Natural killer cell (primary cell): ENCODE measurements at regions not wholly inside any gene's neighbourhood (a gene's known extent, or its start where the extent isn't known, plus 50 kb on each side); places are given as distances from the start of the nearest gene placed in this dataset.

Source experiments
- ATAC-seq, 3 donors: fragments of 150-1000 bp in 2 of 3; fragments of 200-7000 bp in 1 of 3; cut with Tn5 transposase; 1 replicate in 1 of 3; 2 replicates in 2 of 3; pipeline ENCODE4 v1.10.0; 2021; ENCODE audit warnings: mild to moderate bottlenecking in 2 of 3, moderate library complexity in 2 of 3
- DNase-seq, 2 donors: peaks; one replicate each; pipeline versions ENCODE4 v3.0.0 to v3.0.0-alpha.2; 2013 to 2021; ENCODE audit warnings: mixed read lengths in 1 of 2
- H3K27ac ChIP-seq: one replicate; pipeline ENCODE4 v1.5.1; 2013; ENCODE audit warnings: mild to moderate bottlenecking, low read length
- H3K27me3 ChIP-seq: one replicate; pipeline ENCODE4 v1.6.1; 2013; ENCODE audit warnings: low read length; ENCODE audit not compliant: control insufficient read depth, insufficient read depth
- H3K36me3 ChIP-seq: one replicate; pipeline ENCODE4 v1.6.1; 2013; ENCODE audit warnings: low read length; ENCODE audit not compliant: control insufficient read depth, insufficient read depth
- H3K4me1 ChIP-seq: one replicate; pipeline ENCODE4 v1.6.1; 2013; ENCODE audit warnings: low read length; ENCODE audit not compliant: control insufficient read depth, insufficient read depth
- H3K4me3 ChIP-seq: one replicate; pipeline ENCODE4 v1.5.1; 2013; ENCODE audit warnings: low read length
- H3K9me3 ChIP-seq: one replicate; pipeline ENCODE4 v1.6.1; 2013; ENCODE audit warnings: low read length; ENCODE audit not compliant: control insufficient read depth, insufficient read depth
- H3K27ac Mint-ChIP-seq, 2 donors: one replicate each; pipeline ENCODE4 v1.8.0; 2022; ENCODE audit warnings: mild to moderate bottlenecking in 2 of 2, mixed read lengths in 2 of 2, moderate library complexity in 1 of 2
- H3K27me3 Mint-ChIP-seq, 2 donors: one replicate each; pipeline ENCODE4 v1.8.0; 2022; ENCODE audit warnings: low read depth in 2 of 2, mixed read lengths in 2 of 2
- H3K36me3 Mint-ChIP-seq: one replicate; pipeline ENCODE4 v1.8.0; 2022; ENCODE audit warnings: mixed read lengths
- H3K4me1 Mint-ChIP-seq, 2 donors: one replicate each; pipeline ENCODE4 v1.8.0; 2022; ENCODE audit warnings: mixed read lengths in 2 of 2
- H3K4me3 Mint-ChIP-seq: one replicate; pipeline ENCODE4 v1.8.0; 2022; ENCODE audit warnings: mild to moderate bottlenecking, moderate library complexity, mixed read lengths
- H3K9me3 Mint-ChIP-seq, 2 donors: one replicate each; pipeline ENCODE4 v1.8.0; 2022; ENCODE audit warnings: mixed read lengths in 2 of 2
- whole genome bisulfite sequencing: methylation state at CpG from one replicate; pipeline ENCODE4 v1.1.7; 2013; ENCODE audit warnings: missing lambda C conversion rate; ENCODE audit not compliant: insufficient coverage; 5-methylcytosine and 5-hydroxymethylcytosine counted together
- intact Hi-C: fragments of 100-400 bp; cut with micrococcal nuclease; formaldehyde crosslinking; loops from one replicate; pipeline ENCODE4 v1.14.2; 2022
- TF ChIP-seq, protein P1 (sequence below): fragments of 200-600 bp; IDR thresholded peaks from one replicate; pipeline ENCODE4 v1.8.0; 2022; ENCODE audit warnings: antibody characterized with exemption

- DNase-seq: no peak
- H3K36me3 Mint-ChIP-seq: no peaks in the 10 kb centered on the region
- H3K4me1 Mint-ChIP-seq: no peaks in the 10 kb centered on the region
- Histone ChIP-seq H3K27me3 (no peaks in the 10 kb centered on the region), H3K36me3 (no peaks in the 10 kb centered on the region), H3K9me3 (no peaks in the 10 kb centered on the region), H3K4me1 (no peaks in the 10 kb centered on the region), H3K4me3 (no peak overlapping the region), H3K27ac (no peak overlapping the region)
- H3K27me3 Mint-ChIP-seq: peaks cover 0 to 2% of the 10 kb centered on the region in 2 donors
- WGBS: no CpG with 5 or more reads among the region's 1 CpG
- no peak overlapping the region for H3K4me3 Mint-ChIP-seq
- H3K9me3 Mint-ChIP-seq: no peaks in the 10 kb centered on the region
- ATAC-seq: no peak
- no peak overlapping the region for H3K27ac Mint-ChIP-seq
- TF ChIP-seq, protein P1, sequence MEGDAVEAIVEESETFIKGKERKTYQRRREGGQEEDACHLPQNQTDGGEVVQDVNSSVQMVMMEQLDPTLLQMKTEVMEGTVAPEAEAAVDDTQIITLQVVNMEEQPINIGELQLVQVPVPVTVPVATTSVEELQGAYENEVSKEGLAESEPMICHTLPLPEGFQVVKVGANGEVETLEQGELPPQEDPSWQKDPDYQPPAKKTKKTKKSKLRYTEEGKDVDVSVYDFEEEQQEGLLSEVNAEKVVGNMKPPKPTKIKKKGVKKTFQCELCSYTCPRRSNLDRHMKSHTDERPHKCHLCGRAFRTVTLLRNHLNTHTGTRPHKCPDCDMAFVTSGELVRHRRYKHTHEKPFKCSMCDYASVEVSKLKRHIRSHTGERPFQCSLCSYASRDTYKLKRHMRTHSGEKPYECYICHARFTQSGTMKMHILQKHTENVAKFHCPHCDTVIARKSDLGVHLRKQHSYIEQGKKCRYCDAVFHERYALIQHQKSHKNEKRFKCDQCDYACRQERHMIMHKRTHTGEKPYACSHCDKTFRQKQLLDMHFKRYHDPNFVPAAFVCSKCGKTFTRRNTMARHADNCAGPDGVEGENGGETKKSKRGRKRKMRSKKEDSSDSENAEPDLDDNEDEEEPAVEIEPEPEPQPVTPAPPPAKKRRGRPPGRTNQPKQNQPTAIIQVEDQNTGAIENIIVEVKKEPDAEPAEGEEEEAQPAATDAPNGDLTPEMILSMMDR: no peak
- intact Hi-C loops: no loop called here
Measured at GRCh38 chr12:25882266-25882665, 76.2 kb upstream of the RASSF8 start.

GRCh38 chr12:25883026-25883916, 75.2 kb upstream of the RASSF8 start:
- Mint-ChIP-seq H3K4me3 (no peak overlapping the region), H3K27me3 (peaks cover 2 to 3% of the 10 kb centered on the region in 2 donors), H3K4me1 (no peaks in the 10 kb centered on the region), H3K27ac (no peak overlapping the region), H3K9me3 (no peaks in the 10 kb centered on the region), H3K36me3 (no peaks in the 10 kb centered on the region)
- Histone ChIP-seq H3K27ac (no peak overlapping the region), H3K9me3 (no peaks in the 10 kb centered on the region), H3K4me1 (no peaks in the 10 kb centered on the region), H3K27me3 (no peaks in the 10 kb centered on the region), H3K4me3 (no peak overlapping the region), H3K36me3 (no peaks in the 10 kb centered on the region)
- no peak for ATAC-seq
- intact Hi-C loops: no loop called here
- TF ChIP-seq, protein P1: no peak
- 82% methylated on average over 10 of the region's 10 CpGs for WGBS
- DNase-seq: no peak

DNA sequence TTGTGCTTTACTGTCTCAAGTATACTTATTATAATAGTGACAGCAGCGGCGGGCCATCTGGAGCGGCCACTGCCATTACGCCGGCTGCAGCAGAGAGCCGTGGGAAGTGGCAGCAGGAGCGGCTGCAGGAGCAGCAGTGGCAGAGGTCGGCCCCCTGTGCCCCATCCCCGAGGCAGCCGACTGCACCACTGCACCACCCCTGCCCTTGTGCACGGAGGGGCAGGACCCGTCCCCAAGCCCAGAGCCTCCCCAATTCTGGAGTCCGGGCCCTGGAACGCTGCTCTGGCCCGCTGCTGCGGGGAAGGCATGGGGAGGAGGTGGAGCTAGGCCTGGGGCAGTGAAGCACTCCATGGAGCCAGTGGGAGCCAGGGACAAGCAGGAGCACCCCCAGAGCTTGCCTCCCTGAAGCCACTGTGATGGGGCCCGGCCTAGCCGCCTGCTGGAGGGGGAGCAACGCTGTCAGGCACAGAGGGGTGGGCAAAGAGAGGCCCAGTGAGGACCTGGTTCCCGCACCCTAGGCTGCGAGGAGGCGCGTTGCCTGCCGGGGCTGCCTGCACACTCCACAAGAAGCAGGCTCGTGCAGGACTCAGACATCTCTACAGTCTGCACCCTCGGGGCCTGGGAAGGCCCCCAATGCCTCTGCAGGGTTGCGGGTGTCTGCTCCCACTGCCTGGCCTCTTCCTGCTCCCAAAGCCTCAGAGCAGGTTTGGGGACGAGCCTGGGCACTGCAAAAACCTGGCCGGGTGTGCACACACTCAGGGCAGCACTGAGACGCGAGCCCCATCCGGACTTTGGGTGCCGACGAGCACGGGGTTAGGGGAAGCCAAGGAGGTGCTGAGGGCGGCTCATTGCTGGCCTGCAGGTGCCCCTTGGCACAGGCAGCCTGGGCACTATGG, 74.2 kb upstream of the RASSF8 start:
- intact Hi-C loops: no loop called here
- TF ChIP-seq, protein P1: no peak
- H3K9me3 ChIP-seq: no peaks in the 10 kb centered on the region
- Mint-ChIP-seq H3K4me1 (no peaks in the 10 kb centered on the region), H3K27me3 (peaks cover 2 to 10% of the 10 kb centered on the region in 2 donors), H3K36me3 (no peaks in the 10 kb centered on the region), H3K27ac (no peak overlapping the region), H3K9me3 (no peaks in the 10 kb centered on the region), H3K4me3 (no peak overlapping the region)
- no peak overlapping the region for H3K27ac ChIP-seq
- no peaks in the 10 kb centered on the region for H3K4me1 ChIP-seq
- WGBS: 92% methylated on average over 36 of the region's 36 CpGs
- H3K36me3 ChIP-seq: no peaks in the 10 kb centered on the region
- H3K4me3 ChIP-seq: no peak overlapping the region
- peak in 1 of 3 donors; percentile 33 for ATAC-seq
- H3K27me3 ChIP-seq: no peaks in the 10 kb centered on the region
- no peak for DNase-seq
